ENCODE measurements at regions not wholly inside any gene's neighbourhood (a gene's known extent, or its start where the extent isn't known, plus 50 kb on each side); places are given as distances from the start of the nearest gene placed in this dataset.

- peaks cover 53% of the 10 kb centered on the region for H3K4me1 ChIP-seq (ENCODE audit: insufficient read depth, low read length)
- ChIA-PET CTCF (ENCODE audit: low intra/inter-chr PET ratio, low total read pairs) (no interaction called here), POLR2A (no interaction called here)
- no peaks in the 10 kb centered on the region for H3K27me3 ChIP-seq (ENCODE audit: control insufficient read depth in 1 of 2, insufficient read depth in 2 of 2, low read length in 2 of 2)
- in situ Hi-C loops (cut with HindIII; ENCODE audit: extremely low pct_ligation_motif_present, low pct_unique_long_range_greater_than_20kb): no loop called here
- H3K27ac ChIP-seq (ENCODE audit: extremely low read length, insufficient read depth, low read length): no peak overlapping the region
- DNase-seq (ENCODE audit: low spot score) (no peak), ATAC-seq (no peak), FAIRE-seq (no peak)
- no peak for TF ChIP-seq MBD4 (IDR thresholded peaks at IDR 0.05; ENCODE audit: borderline replicate concordance, low read length)
- TF ChIP-seq DRAP1 (CRISPR knock-in tag; IDR thresholded peaks at IDR 0.05): no peak
- no peak for TF ChIP-seq HMGA1 (CRISPR knock-in tag; conservative IDR thresholded peaks at IDR 0.05)
- TF ChIP-seq HNRNPL (IDR thresholded peaks at IDR 0.05; ENCODE audit: low read depth, low read length): no peak
- no peak for TF ChIP-seq BCLAF1 (IDR thresholded peaks at IDR 0.05)
- no peak for TF ChIP-seq ZNF326 (CRISPR knock-in tag; IDR thresholded peaks at IDR 0.05; ENCODE audit: borderline replicate concordance)
- H3K36me3 ChIP-seq (replicated peaks in 1 of 2; ENCODE audit: control insufficient read depth in 1 of 2, insufficient read depth in 2 of 2, low read length in 2 of 2): peaks cover 31 to 76% of the 10 kb centered on the region in 2 experiments
- H3K9ac ChIP-seq (ENCODE audit: insufficient read depth, low read depth, low read length): no peak overlapping the region
- no peaks in the 10 kb centered on the region for H3K9me3 ChIP-seq (ENCODE audit: low read length)
- 96% methylated on average over 1 of the region's 1 CpG for WGBS (ENCODE audit: low lambda C conversion rate)
- intact Hi-C loops (cut with micrococcal nuclease; ENCODE audit: unreplicated experiment): no loop called here
- peaks cover 70% of the 10 kb centered on the region for H4K20me1 ChIP-seq (ENCODE audit: insufficient read depth, low read length)
- BruUV-seq (replicated peaks): no TSS peak
- H3K79me2 ChIP-seq (ENCODE audit: insufficient read depth, low read length): peaks cover 66% of the 10 kb centered on the region
- no peak overlapping the region for H2AFZ ChIP-seq (ENCODE audit: low read length)
- no peak overlapping the region for H3K4me2 ChIP-seq (ENCODE audit: low read depth, low read length)
- H3K4me3 ChIP-seq (replicated peaks in 1 of 3; ENCODE audit: insufficient read depth in 1 of 3, low read depth in 2 of 3, low read length in 3 of 3): no peak overlapping the region
Observed at GRCh38 chr9:727767-728166, 113.7 kb upstream of the DMRT1 start.

- ATAC-seq: no peak
- Histone ChIP-seq H3K9ac (ENCODE audit: insufficient read depth, low read depth, low read length) (no peak overlapping the region), H3K9me3 (ENCODE audit: low read length) (no peaks in the 10 kb centered on the region), H3K79me2 (ENCODE audit: insufficient read depth, low read length) (peaks cover 58% of the 10 kb centered on the region), H2AFZ (ENCODE audit: low read length) (no peak overlapping the region), H4K20me1 (ENCODE audit: insufficient read depth, low read length) (peaks cover 62% of the 10 kb centered on the region), H3K4me1 (ENCODE audit: insufficient read depth, low read length) (peaks cover 53% of the 10 kb centered on the region), H3K27me3 (ENCODE audit: control insufficient read depth in 1 of 2, insufficient read depth in 2 of 2, low read length in 2 of 2) (no peaks in the 10 kb centered on the region), H3K4me2 (ENCODE audit: low read depth, low read length) (no peak overlapping the region), H3K36me3 (replicated peaks in 1 of 2; ENCODE audit: control insufficient read depth in 1 of 2, insufficient read depth in 2 of 2, low read length in 2 of 2) (peaks cover 28 to 76% of the 10 kb centered on the region in 2 experiments), H3K4me3 (replicated peaks in 1 of 3; ENCODE audit: insufficient read depth in 1 of 3, low read depth in 2 of 3, low read length in 3 of 3) (no peak overlapping the region), H3K27ac (ENCODE audit: extremely low read length, insufficient read depth, low read length) (no peak overlapping the region)
- FAIRE-seq: no peak
- WGBS (ENCODE audit: low lambda C conversion rate): 96% methylated on average over 2 of the region's 2 CpGs
- intact Hi-C loops (cut with micrococcal nuclease; ENCODE audit: unreplicated experiment): no loop called here
- ChIA-PET POLR2A (no interaction called here), CTCF (ENCODE audit: low intra/inter-chr PET ratio, low total read pairs) (no interaction called here)
- in situ Hi-C loops (cut with HindIII; ENCODE audit: extremely low pct_ligation_motif_present, low pct_unique_long_range_greater_than_20kb): no loop called here
- no TSS peak for BruUV-seq (replicated peaks)
- DNase-seq (ENCODE audit: low spot score): no peak
- no peak for TF ChIP-seq ZNF281 (CRISPR knock-in tag; IDR thresholded peaks at IDR 0.05; ENCODE audit: borderline replicate concordance)
- TF ChIP-seq PRDM15 (CRISPR knock-in tag; IDR thresholded peaks at IDR 0.05): no peak
- no peak for TF ChIP-seq NAIF1 (CRISPR knock-in tag; IDR thresholded peaks at IDR 0.05; ENCODE audit: borderline replicate concordance)
Observed at GRCh38 chr9:728535-728934, 113.0 kb upstream of the DMRT1 start.

All from HepG2 (cell line).